H1 (cell line): ENCODE measurements at regions not wholly inside any gene's neighbourhood (a gene's known extent, or its start where the extent isn't known, plus 50 kb on each side); places are given as distances from the start of the nearest gene placed in this dataset.

ENCODE experiments used
- CTCF ChIA-PET: fragments of 300-600 bp; sonication (Branson Sonifier 250); formaldehyde crosslinking; loops from one replicate; lab custom pipeline; 2021; ENCODE audit not compliant: partially characterized antibody; lab: Charles Lee
- POLR2A ChIA-PET: fragments of 300-600 bp; sonication (Branson Sonifier 250); formaldehyde crosslinking; loops from one replicate; lab custom pipeline; 2021; ENCODE audit warnings: inconsistent platforms; ENCODE audit not compliant: partially characterized antibody; lab: Charles Lee
- DNase-seq, 2 experiments: peaks; one replicate each; pipeline versions ENCODE4 v3.0.0 to v3.0.0-alpha.2; 2010 to 2022; ENCODE audit warnings: low spot score in 2 of 2, low read depth in 1 of 2, mixed read lengths in 1 of 2
- FAIRE-seq: peaks from 2 replicates; lab custom pipeline; 2011; peaks lifted over from hg19 to GRCh38; lab: Jason Lieb, UNC
- H2AFZ ChIP-seq: 2 replicates; pipeline ENCODE4 v1.8.1; 2012; ENCODE audit warnings: low read length, inconsistent platforms
- H2AK5ac ChIP-seq: 2 replicates; pipeline ENCODE4 v1.6.1; 2013; ENCODE audit warnings: low read depth, low read length
- H2BK120ac ChIP-seq: replicated peaks from 2 replicates; pipeline ENCODE3; 2013; ENCODE audit warnings: low read depth, low read length, inconsistent platforms
- H2BK12ac ChIP-seq: 2 replicates; pipeline ENCODE4 v1.6.1; 2013; ENCODE audit warnings: low read depth, low read length
- H2BK15ac ChIP-seq: 2 replicates; pipeline ENCODE4 v1.6.1; 2013; ENCODE audit warnings: low read length
- H2BK20ac ChIP-seq: 2 replicates; pipeline ENCODE4 v1.6.1; 2013; ENCODE audit warnings: low read length
- H2BK5ac ChIP-seq: 2 replicates; pipeline ENCODE4 v1.6.1; 2013; ENCODE audit warnings: low read depth, low read length
- H3K14ac ChIP-seq: 2 replicates; pipeline ENCODE4 v1.6.1; 2013; ENCODE audit warnings: inconsistent platforms; ENCODE audit not compliant: insufficient read length
- H3K18ac ChIP-seq: 2 replicates; pipeline ENCODE4 v1.6.1; 2013; ENCODE audit warnings: low read length; ENCODE audit errors: extremely low read depth
- H3K23ac ChIP-seq: 2 replicates; pipeline ENCODE4 v1.6.1; 2013; ENCODE audit warnings: inconsistent platforms; ENCODE audit not compliant: insufficient read length
- H3K23me2 ChIP-seq: 2 replicates; pipeline ENCODE4 v1.6.1; 2013; ENCODE audit warnings: low read depth, low read length
- H3K27ac ChIP-seq: 2 replicates; pipeline ENCODE4 v1.6.1; 2011; ENCODE audit warnings: low read depth, low read length, inconsistent platforms
- H3K27me3 ChIP-seq, 4 experiments: replicated peaks in 1 of 4; 1 replicate in 1 of 4; 2 replicates in 3 of 4; pipeline versions ENCODE4 v1.6.1 to v1.8.1; 2011 to 2013; ENCODE audit warnings: low read length in 3 of 4, mild to moderate bottlenecking in 3 of 4, inconsistent platforms in 2 of 4, mixed read lengths in 2 of 4, moderate library complexity in 1 of 4; ENCODE audit not compliant: control insufficient read depth in 3 of 4, insufficient read depth in 3 of 4; ENCODE audit errors: extremely low read depth in 1 of 4
- H3K36me3 ChIP-seq, 4 experiments: 2 replicates each; pipeline versions ENCODE4 v1.6.1 to v1.8.1; 2011 to 2013; ENCODE audit warnings: mild to moderate bottlenecking in 4 of 4, low read length in 3 of 4, moderate library complexity in 2 of 4, control low read depth in 1 of 4, inconsistent platforms in 1 of 4; ENCODE audit not compliant: insufficient read depth in 4 of 4, control insufficient read depth in 2 of 4
- H3K4ac ChIP-seq: replicated peaks from 2 replicates; pipeline ENCODE3; 2013; ENCODE audit warnings: low read length, low read depth, mixed read lengths, inconsistent platforms; ENCODE audit not compliant: insufficient read length
- H3K4me1 ChIP-seq, 4 experiments: replicated peaks in 1 of 4; 1 replicate in 1 of 4; 2 replicates in 3 of 4; pipeline versions ENCODE4 v1.6.1 to v1.8.1; 2011 to 2013; ENCODE audit warnings: low read length in 3 of 4, inconsistent platforms in 2 of 4, mixed read lengths in 1 of 4; ENCODE audit not compliant: insufficient read depth in 4 of 4, control insufficient read depth in 3 of 4
- H3K4me2 ChIP-seq, 2 experiments: 2 replicates each; pipeline versions ENCODE4 v1.6.1 to v1.8.1; 2011 to 2013; ENCODE audit warnings: low read depth in 2 of 2, low read length in 2 of 2, control low read depth in 1 of 2, inconsistent platforms in 1 of 2, mild to moderate bottlenecking in 1 of 2; ENCODE audit not compliant: insufficient read depth in 1 of 2
- H3K4me3 ChIP-seq, 4 experiments: fragments of 200-600, 300-600 bp in 1 of 4; sonication (generic), shearing (Covaris generic), sonication (Bioruptor Twin) in 1 of 4; 2 replicates each; pipeline versions ENCODE4 v1.5.1 to v1.8.1; 2011 to 2016; ENCODE audit warnings: low read length in 4 of 4, low read depth in 3 of 4, control low read depth in 2 of 4, inconsistent platforms in 2 of 4, mild to moderate bottlenecking in 2 of 4, mixed read lengths in 1 of 4, moderate library complexity in 1 of 4; ENCODE audit not compliant: insufficient read depth in 2 of 4; ENCODE audit errors: extremely low read depth in 1 of 4
- H3K56ac ChIP-seq: replicated peaks from 2 replicates; pipeline ENCODE3; 2013; ENCODE audit warnings: low read depth, mild to moderate bottlenecking, mixed read lengths, low read length, inconsistent platforms; ENCODE audit not compliant: insufficient read length
- H3K79me1 ChIP-seq: 2 replicates; pipeline ENCODE4 v1.6.1; 2013; ENCODE audit warnings: low read depth, low read length, control low read depth
- H3K79me2 ChIP-seq, 2 experiments: 2 replicates each; pipeline versions ENCODE4 v1.6.1 to v1.8.1; 2012 to 2013; ENCODE audit warnings: low read length in 2 of 2, mild to moderate bottlenecking in 2 of 2, inconsistent platforms in 1 of 2; ENCODE audit not compliant: insufficient read depth in 2 of 2, control insufficient read depth in 1 of 2
- H3K9ac ChIP-seq, 4 experiments: replicated peaks in 1 of 4; 1 replicate in 1 of 4; 2 replicates in 3 of 4; pipeline versions ENCODE4 v1.6.1 to v1.8.1; 2011 to 2013; ENCODE audit warnings: low read depth in 3 of 4, low read length in 3 of 4, control low read depth in 2 of 4, mild to moderate bottlenecking in 2 of 4, moderate library complexity in 2 of 4, inconsistent platforms in 1 of 4; ENCODE audit errors: extremely low read depth in 1 of 4
- H3K9me3 ChIP-seq, 2 experiments: 2 replicates each; pipeline versions ENCODE4 v1.6.1 to v1.8.1; 2012 to 2013; ENCODE audit warnings: mild to moderate bottlenecking in 2 of 2, moderate library complexity in 2 of 2, control low read depth in 1 of 2, inconsistent platforms in 1 of 2, low read depth in 1 of 2, low read length in 1 of 2, mixed read lengths in 1 of 2; ENCODE audit not compliant: insufficient read depth in 2 of 2
- H4K20me1 ChIP-seq, 2 experiments: replicated peaks in 1 of 2; 2 replicates each; pipeline versions ENCODE3 to v1.8.1; 2011 to 2013; ENCODE audit warnings: inconsistent platforms in 2 of 2, low read length in 2 of 2, mild to moderate bottlenecking in 1 of 2; ENCODE audit not compliant: insufficient read depth in 2 of 2, control insufficient read depth in 1 of 2
- H4K5ac ChIP-seq: 2 replicates; pipeline ENCODE4 v1.6.1; 2013; ENCODE audit warnings: low read length, low read depth, mixed read lengths, inconsistent platforms; ENCODE audit not compliant: insufficient read length
- H4K8ac ChIP-seq: 2 replicates; pipeline ENCODE4 v1.8.0; 2013; ENCODE audit warnings: mild to moderate bottlenecking, moderate library complexity, low read length, inconsistent platforms; ENCODE audit not compliant: insufficient read depth; ENCODE audit errors: extremely low read depth
- H4K91ac ChIP-seq: replicated peaks from 2 replicates; pipeline ENCODE3; 2013; ENCODE audit warnings: low read length, mixed read lengths, inconsistent platforms; ENCODE audit not compliant: insufficient read length
- BACH1 ChIP-seq: IDR thresholded peaks from 2 replicates; pipeline ENCODE4 v1.6.1; 2012; ENCODE audit warnings: low read length, improper control_type of control experiment
- BCL11A ChIP-seq, 2 experiments: IDR thresholded peaks; one replicate each; pipeline ENCODE4 v1.6.1; 2011; ENCODE audit warnings: low read depth in 2 of 2, low read length in 2 of 2, mild to moderate bottlenecking in 2 of 2
- CEBPB ChIP-seq: IDR thresholded peaks from 2 replicates; pipeline ENCODE4 v1.6.1; 2012; ENCODE audit warnings: low read depth, low read length
- CHD2 ChIP-seq: IDR thresholded peaks from 2 replicates; pipeline ENCODE4 v1.6.1; 2012; ENCODE audit warnings: low read length, improper control_type of control experiment
- GTF2F1 ChIP-seq: IDR thresholded peaks from 2 replicates; pipeline ENCODE4 v1.6.1; 2012; ENCODE audit warnings: low read depth, low read length, improper control_type of control experiment, borderline replicate concordance
- HDAC2 ChIP-seq, 2 experiments: fragments of 300-600 bp in 1 of 2; sonication (generic) in 1 of 2; IDR thresholded peaks; 2 replicates each; pipeline ENCODE4 v1.6.1; 2011 to 2012; ENCODE audit warnings: low read depth in 2 of 2, low read length in 2 of 2, mild to moderate bottlenecking in 2 of 2, moderate library complexity in 2 of 2, borderline replicate concordance in 1 of 2, inconsistent platforms in 1 of 2
- HDAC6 ChIP-seq: IDR thresholded peaks from one replicate; pipeline ENCODE4 v1.7.1; 2012; ENCODE audit warnings: low read depth, mild to moderate bottlenecking, inconsistent platforms, low read length, moderate library complexity
- KDM4A ChIP-seq: IDR thresholded peaks from one replicate; pipeline ENCODE4 v1.7.1; 2012; ENCODE audit warnings: low read depth, mild to moderate bottlenecking, moderate library complexity, low read length, inconsistent platforms; ENCODE audit not compliant: severe bottlenecking
- NRF1 ChIP-seq: IDR thresholded peaks from 2 replicates; pipeline ENCODE4 v1.6.1; 2011; ENCODE audit warnings: mild to moderate bottlenecking, low read depth, low read length, improper control_type of control experiment
- RBBP5 ChIP-seq: IDR thresholded peaks from 2 replicates; pipeline ENCODE4 v1.7.1; 2012; ENCODE audit warnings: low read depth, mild to moderate bottlenecking, inconsistent platforms, low read length, moderate library complexity, borderline replicate concordance
- SRF ChIP-seq: IDR thresholded peaks from 2 replicates; pipeline ENCODE4 v1.6.1; 2011; ENCODE audit warnings: mild to moderate bottlenecking, low read depth, low read length, moderate library complexity
- SUZ12 ChIP-seq: fragments of 200-600 bp; sonication (generic); IDR thresholded peaks from 2 replicates; pipeline ENCODE4 v1.6.1; 2012; ENCODE audit warnings: mild to moderate bottlenecking, inconsistent platforms, low read length, moderate library complexity, mixed read lengths
- TAF7 ChIP-seq: optimal IDR thresholded peaks from 2 replicates; pipeline ENCODE3; 2011; ENCODE audit warnings: low read depth, mild to moderate bottlenecking, inconsistent platforms, low read length, moderate library complexity, borderline replicate concordance
- ZNF274 ChIP-seq: IDR thresholded peaks from 2 replicates; pipeline ENCODE4 v1.7.0; 2012; ENCODE audit warnings: low read length, borderline replicate concordance; ENCODE audit errors: extremely low read depth
- WGBS, 2 experiments: shearing (Covaris generic) in 1 of 2; methylation state at CpG; one replicate each; pipeline versions ENCODE4 v1.1.6 to v1.1.7; 2013 to 2015; ENCODE audit warnings: low lambda C conversion rate in 2 of 2, mixed read lengths in 2 of 2, inconsistent platforms in 1 of 2, low coverage in 1 of 2, missing lambda C conversion rate in 1 of 2; ENCODE audit not compliant: insufficient replicate concordance in 2 of 2, insufficient coverage in 1 of 2, insufficient read length in 1 of 2; ENCODE audit errors: extremely low coverage in 1 of 2, missing lambda C conversion rate in 1 of 2; 5-methylcytosine and 5-hydroxymethylcytosine counted together
- TF ChIP-seq, protein P1 (sequence below): IDR thresholded peaks from 2 replicates; pipeline ENCODE4 v1.6.1; 2012; ENCODE audit warnings: inconsistent platforms

GRCh38 chr6:9784786-9785185, 630.1 kb downstream of the TFAP2A start:
- H4K91ac ChIP-seq: no peak overlapping the region
- no peak overlapping the region for H3K4me3 ChIP-seq
- H3K14ac ChIP-seq: no peak overlapping the region
- H3K27me3 ChIP-seq: no peaks in the 10 kb centered on the region
- H3K79me2 ChIP-seq: no peaks in the 10 kb centered on the region
- 72% methylated on average over 3 of the region's 3 CpGs; no CpG with 5 or more reads in 1 of the 2 experiments for WGBS, 2 experiments
- H2BK15ac ChIP-seq: no peak overlapping the region
- no peak overlapping the region for H3K18ac ChIP-seq
- CTCF ChIA-PET: interaction anchor here (1.3 kb wide), 1 partner anchor 12 kb away, joined by 4 read pairs; no protein-coding TSS in a partner anchor
- H2BK20ac ChIP-seq: no peak overlapping the region
- no peaks in the 10 kb centered on the region for H3K9me3 ChIP-seq
- H4K20me1 ChIP-seq: no peaks in the 10 kb centered on the region
- no peak overlapping the region for H4K5ac ChIP-seq
- H3K4me2 ChIP-seq: no peak overlapping the region
- peaks cover 0 to 2% (median 0%) of the 10 kb centered on the region in 4 experiments; a peak in 1 of 7 replicates for H3K4me1 ChIP-seq
- no peak overlapping the region for H2AFZ ChIP-seq
- no peak overlapping the region for H2AK5ac ChIP-seq
- H3K23me2 ChIP-seq: no peaks in the 10 kb centered on the region
- DNase-seq (no peak), FAIRE-seq (no peak)
- no peak overlapping the region for H3K56ac ChIP-seq
- H2BK12ac ChIP-seq: no peak overlapping the region
- H3K27ac ChIP-seq: no peak overlapping the region
- no peak overlapping the region for H3K23ac ChIP-seq
- H2BK5ac ChIP-seq: no peak overlapping the region
- H2BK120ac ChIP-seq: no peak overlapping the region
- no peak overlapping the region for H3K9ac ChIP-seq
- H3K36me3 ChIP-seq: no peaks in the 10 kb centered on the region
- no peak overlapping the region for H4K8ac ChIP-seq
- no peak overlapping the region for H3K4ac ChIP-seq
- POLR2A ChIA-PET: no interaction called here
- H3K79me1 ChIP-seq: no peaks in the 10 kb centered on the region
- TF ChIP-seq BACH1 (no peak), RBBP5 (no peak), BCL11A (IDR thresholded peaks at IDR 0.05; ENCODE audit: low read depth in 2 of 2, low read length in 2 of 2) (no peak), NRF1 (no peak), CEBPB (no peak), HDAC2 (IDR thresholded peaks at IDR 0.05; ENCODE audit: borderline replicate concordance in 1 of 2, low read depth in 2 of 2, low read length in 2 of 2) (no peak), CHD2 (no peak), SRF (no peak), KDM4A (no peak), HDAC6 (no peak), GTF2F1 (no peak), SUZ12 (no peak), TAF7 (no peak), ZNF274 (no peak)
- TF ChIP-seq, protein P1, sequence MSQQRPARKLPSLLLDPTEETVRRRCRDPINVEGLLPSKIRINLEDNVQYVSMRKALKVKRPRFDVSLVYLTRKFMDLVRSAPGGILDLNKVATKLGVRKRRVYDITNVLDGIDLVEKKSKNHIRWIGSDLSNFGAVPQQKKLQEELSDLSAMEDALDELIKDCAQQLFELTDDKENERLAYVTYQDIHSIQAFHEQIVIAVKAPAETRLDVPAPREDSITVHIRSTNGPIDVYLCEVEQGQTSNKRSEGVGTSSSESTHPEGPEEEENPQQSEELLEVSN: no peak
